ENCODE measurements at regions not wholly inside any gene's neighbourhood (a gene's known extent, or its start where the extent isn't known, plus 50 kb on each side); places are given as distances from the start of the nearest gene placed in this dataset.
A peak's percentile ranks its signal among the peaks of the same experiment; 100 is the strongest.

GRCh38 chr11:70786021-70786665 is 387.8 kb downstream of the CTTN start:
- TF ChIP-seq, protein P1, sequence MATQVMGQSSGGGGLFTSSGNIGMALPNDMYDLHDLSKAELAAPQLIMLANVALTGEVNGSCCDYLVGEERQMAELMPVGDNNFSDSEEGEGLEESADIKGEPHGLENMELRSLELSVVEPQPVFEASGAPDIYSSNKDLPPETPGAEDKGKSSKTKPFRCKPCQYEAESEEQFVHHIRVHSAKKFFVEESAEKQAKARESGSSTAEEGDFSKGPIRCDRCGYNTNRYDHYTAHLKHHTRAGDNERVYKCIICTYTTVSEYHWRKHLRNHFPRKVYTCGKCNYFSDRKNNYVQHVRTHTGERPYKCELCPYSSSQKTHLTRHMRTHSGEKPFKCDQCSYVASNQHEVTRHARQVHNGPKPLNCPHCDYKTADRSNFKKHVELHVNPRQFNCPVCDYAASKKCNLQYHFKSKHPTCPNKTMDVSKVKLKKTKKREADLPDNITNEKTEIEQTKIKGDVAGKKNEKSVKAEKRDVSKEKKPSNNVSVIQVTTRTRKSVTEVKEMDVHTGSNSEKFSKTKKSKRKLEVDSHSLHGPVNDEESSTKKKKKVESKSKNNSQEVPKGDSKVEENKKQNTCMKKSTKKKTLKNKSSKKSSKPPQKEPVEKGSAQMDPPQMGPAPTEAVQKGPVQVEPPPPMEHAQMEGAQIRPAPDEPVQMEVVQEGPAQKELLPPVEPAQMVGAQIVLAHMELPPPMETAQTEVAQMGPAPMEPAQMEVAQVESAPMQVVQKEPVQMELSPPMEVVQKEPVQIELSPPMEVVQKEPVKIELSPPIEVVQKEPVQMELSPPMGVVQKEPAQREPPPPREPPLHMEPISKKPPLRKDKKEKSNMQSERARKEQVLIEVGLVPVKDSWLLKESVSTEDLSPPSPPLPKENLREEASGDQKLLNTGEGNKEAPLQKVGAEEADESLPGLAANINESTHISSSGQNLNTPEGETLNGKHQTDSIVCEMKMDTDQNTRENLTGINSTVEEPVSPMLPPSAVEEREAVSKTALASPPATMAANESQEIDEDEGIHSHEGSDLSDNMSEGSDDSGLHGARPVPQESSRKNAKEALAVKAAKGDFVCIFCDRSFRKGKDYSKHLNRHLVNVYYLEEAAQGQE (IDR thresholded peaks at IDR 0.05; ENCODE audit: low read depth), result no peak
- TF ChIP-seq CREB1 (IDR thresholded peaks at IDR 0.05; ENCODE audit: low read depth), result no peak
- no peak for TF ChIP-seq ZBTB7A (IDR thresholded peaks at IDR 0.05; ENCODE audit: low read depth)
- TF ChIP-seq TEAD4 (IDR thresholded peaks at IDR 0.05), result no peak

DNA sequence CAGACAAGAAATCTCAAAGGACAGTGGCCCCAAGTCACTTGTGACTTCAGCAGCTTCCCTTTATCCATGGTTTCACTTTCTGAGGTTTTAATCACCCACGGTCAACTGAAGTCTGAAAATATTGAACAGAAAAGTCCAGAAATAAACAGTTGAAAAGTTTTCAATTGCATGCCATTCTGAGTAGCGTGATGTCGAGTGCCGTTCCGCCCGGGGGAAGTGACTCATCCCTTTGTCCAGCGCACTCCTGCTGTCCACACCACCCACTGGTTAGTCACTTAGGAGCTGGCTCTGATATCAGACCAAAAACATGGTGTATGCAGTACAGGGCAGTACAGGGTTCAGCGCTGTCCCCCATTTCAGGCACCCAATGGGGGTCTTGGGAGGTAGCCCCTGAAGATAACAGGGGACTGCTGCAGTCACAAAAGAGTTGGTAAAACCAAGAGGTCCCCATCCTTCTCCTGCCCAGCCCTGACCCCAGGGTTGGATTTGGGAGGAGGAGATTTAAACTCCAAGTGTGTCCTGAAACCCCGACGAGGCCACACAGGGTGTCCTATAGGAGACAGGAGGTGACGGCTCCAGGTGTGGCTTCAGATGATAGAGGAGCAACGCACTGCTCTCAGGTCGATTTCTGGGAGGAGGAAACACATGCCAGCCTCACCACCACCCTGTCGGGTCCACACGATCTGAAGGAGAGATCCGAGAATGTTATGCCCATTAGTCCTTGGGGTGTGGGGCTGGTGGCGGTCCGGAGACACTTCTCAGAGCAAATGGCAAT is 390.1 kb downstream of the CTTN start:
- TF ChIP-seq FOXM1 (IDR thresholded peaks at IDR 0.05; ENCODE audit: borderline replicate concordance, low read depth) (no peak), YY1 (IDR thresholded peaks at IDR 0.05; ENCODE audit: low read depth) (no peak), USF1 (IDR thresholded peaks at IDR 0.05) (no peak), CREB1 (IDR thresholded peaks at IDR 0.05; ENCODE audit: low read depth) (no peak), EGR1 (IDR thresholded peaks at IDR 0.05) (no peak), RAD21 (IDR thresholded peaks at IDR 0.05; ENCODE audit: low read depth) (no peak), TAF1 (IDR thresholded peaks at IDR 0.05; ENCODE audit: low read depth) (no peak), TCF12 (IDR thresholded peaks at IDR 0.05; ENCODE audit: low read depth) (no peak), CEBPB (IDR thresholded peaks at IDR 0.05) (no peak)
- TF ChIP-seq, protein P1 (IDR thresholded peaks at IDR 0.05; ENCODE audit: low read depth), result no peak

- TF ChIP-seq ZBTB7A (IDR thresholded peaks at IDR 0.05; ENCODE audit: low read depth), result no peak
- no peak for TF ChIP-seq EP300 (IDR thresholded peaks at IDR 0.05; ENCODE audit: borderline replicate concordance)
- no peak for TF ChIP-seq TCF12 (IDR thresholded peaks at IDR 0.05; ENCODE audit: low read depth)
- TF ChIP-seq FOXM1 (IDR thresholded peaks at IDR 0.05; ENCODE audit: borderline replicate concordance, low read depth), result no peak
These were observed 392.5 kb downstream of the CTTN start for GRCh38 chr11:70790671-70791300.

DNA sequence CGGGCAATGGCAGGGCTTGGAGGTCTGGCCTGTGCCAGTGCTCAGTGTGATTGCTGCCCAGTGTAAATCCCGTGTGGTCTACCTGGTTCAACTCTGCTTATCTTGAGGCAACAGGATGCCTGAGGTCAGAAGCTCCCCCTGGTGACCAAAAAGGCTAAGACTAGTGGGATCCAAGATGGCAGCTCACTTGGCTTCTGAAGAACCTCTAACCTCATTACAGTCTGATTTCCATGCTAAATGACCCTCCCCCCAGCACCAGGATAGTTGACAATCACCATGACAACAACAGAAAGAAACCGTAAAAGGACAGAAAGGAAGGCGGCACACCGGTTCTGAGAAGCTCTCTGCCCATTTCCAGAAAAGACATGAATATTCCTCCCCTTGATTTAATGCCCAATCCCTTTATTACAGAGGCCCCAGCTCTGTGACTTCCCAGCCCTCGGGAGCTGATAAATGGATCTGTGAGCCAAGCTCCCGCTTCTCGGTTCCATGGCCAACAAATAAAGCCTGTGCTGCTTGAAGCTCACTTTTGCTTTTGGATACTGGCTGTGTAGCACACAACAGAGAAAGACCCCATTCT is 398.4 kb downstream of the CTTN start:
- TF ChIP-seq YY1 (IDR thresholded peaks at IDR 0.05; ENCODE audit: low read depth) (0 out of 2 replicates have a peak, but pooled peaks have one; percentile 28), RAD21 (IDR thresholded peaks at IDR 0.05; ENCODE audit: low read depth) (no peak)

DNA sequence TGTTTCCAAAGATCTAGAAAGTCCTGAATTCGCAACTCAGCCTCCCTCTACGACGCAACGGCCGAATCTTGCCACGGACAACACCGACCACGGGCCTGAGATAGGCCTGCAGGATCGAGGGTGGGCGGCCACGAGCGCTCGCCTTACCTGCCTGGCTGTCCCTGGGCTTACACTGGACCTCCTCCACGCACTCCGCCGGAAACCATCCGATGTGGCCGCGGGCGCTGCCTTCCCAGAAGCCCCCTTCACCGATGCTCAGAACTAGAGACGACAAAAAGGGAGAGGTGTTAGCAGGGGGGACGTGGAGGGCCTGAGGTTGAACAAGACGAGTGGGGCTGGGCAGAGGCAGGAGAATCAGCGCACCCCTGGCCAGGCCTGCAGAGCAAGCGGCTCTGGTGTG is 400.0 kb downstream of the CTTN start:
- no peak for TF ChIP-seq YY1 (IDR thresholded peaks at IDR 0.05; ENCODE audit: low read depth)
- TF ChIP-seq EGR1 (IDR thresholded peaks at IDR 0.05), result no peak
- TF ChIP-seq RAD21 (IDR thresholded peaks at IDR 0.05; ENCODE audit: low read depth), result no peak
- no peak for TF ChIP-seq EP300 (IDR thresholded peaks at IDR 0.05; ENCODE audit: borderline replicate concordance)
- TF ChIP-seq FOXM1 (IDR thresholded peaks at IDR 0.05; ENCODE audit: borderline replicate concordance, low read depth), result no peak
- TF ChIP-seq CREB1 (IDR thresholded peaks at IDR 0.05; ENCODE audit: low read depth), result no peak
- TF ChIP-seq NFIC (IDR thresholded peaks at IDR 0.05), result no peak
- no peak for TF ChIP-seq TEAD4 (IDR thresholded peaks at IDR 0.05)
- TF ChIP-seq, protein P2, sequence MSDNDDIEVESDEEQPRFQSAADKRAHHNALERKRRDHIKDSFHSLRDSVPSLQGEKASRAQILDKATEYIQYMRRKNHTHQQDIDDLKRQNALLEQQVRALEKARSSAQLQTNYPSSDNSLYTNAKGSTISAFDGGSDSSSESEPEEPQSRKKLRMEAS (IDR thresholded peaks at IDR 0.05), result no peak
- no peak for TF ChIP-seq CEBPB (IDR thresholded peaks at IDR 0.05)
- TF ChIP-seq USF1 (IDR thresholded peaks at IDR 0.05), result no peak
- no peak for TF ChIP-seq ZBTB7A (IDR thresholded peaks at IDR 0.05; ENCODE audit: low read depth)
- TF ChIP-seq TCF12 (IDR thresholded peaks at IDR 0.05; ENCODE audit: low read depth), result no peak
- TF ChIP-seq, protein P1 (IDR thresholded peaks at IDR 0.05; ENCODE audit: low read depth), result no peak
- no peak for TF ChIP-seq TAF1 (IDR thresholded peaks at IDR 0.05; ENCODE audit: low read depth)
